SK-N-SH treated with all-trans-retinoic acid at 6 μM for 48 hours (cell line): ENCODE measurements at regions not wholly inside any gene's neighbourhood (a gene's known extent, or its start where the extent isn't known, plus 50 kb on each side); places are given as distances from the start of the nearest gene placed in this dataset.

Experiments used
- ARNTL ChIP-seq: fragments of 450-650 bp; formaldehyde crosslinking; IDR thresholded peaks from 2 replicates; pipeline ENCODE4 v1.5.0; 2020; ENCODE audit warnings: low read depth, mild to moderate bottlenecking, moderate library complexity, borderline replicate concordance
- CREB5 ChIP-seq: fragments of 250-450 bp; sonication (Bioruptor Pico); IDR thresholded peaks from 2 replicates; pipeline ENCODE4 v1.5.1; 2020; ENCODE audit warnings: low read depth, mild to moderate bottlenecking, moderate library complexity
- CSDC2 ChIP-seq: fragments of 250-450 bp; sonication (Bioruptor Pico); IDR thresholded peaks from 2 replicates; pipeline ENCODE4 v1.5.0; 2020; ENCODE audit warnings: mild to moderate bottlenecking, moderate library complexity
- ESRRG ChIP-seq: fragments of 250-450 bp; sonication (Bioruptor Pico); IDR thresholded peaks from 2 replicates; pipeline ENCODE4 v1.6.1; 2021; ENCODE audit warnings: mild to moderate bottlenecking
- OSR1 ChIP-seq: fragments of 250-450 bp; sonication (Bioruptor Pico); IDR thresholded peaks from 2 replicates; pipeline ENCODE4 v1.8.0; 2022; ENCODE audit warnings: moderate library complexity, mild to moderate bottlenecking, inconsistent platforms
- PATZ1 ChIP-seq: fragments of 250-450 bp; sonication (Bioruptor Pico); IDR thresholded peaks from 2 replicates; pipeline ENCODE4 v1.8.0; 2020; ENCODE audit warnings: mild to moderate bottlenecking, moderate library complexity, borderline replicate concordance
- POU6F1 ChIP-seq: fragments of 250-450 bp; sonication (Bioruptor Pico); IDR thresholded peaks from 2 replicates; pipeline ENCODE4 v1.8.0; 2021; ENCODE audit warnings: low read depth, mild to moderate bottlenecking, moderate library complexity, borderline replicate concordance
- PPARA ChIP-seq: fragments of 250-450 bp; sonication (Bioruptor Pico); IDR thresholded peaks from 2 replicates; pipeline ENCODE4 v1.5.0; 2020; ENCODE audit warnings: mild to moderate bottlenecking, borderline replicate concordance
- RARB ChIP-seq: fragments of 250-450 bp; sonication (Bioruptor Pico); IDR thresholded peaks from 2 replicates; pipeline ENCODE4 v1.8.0; 2021; ENCODE audit warnings: mild to moderate bottlenecking, moderate library complexity
- TCF4 ChIP-seq: fragments of 250-450 bp; sonication (Bioruptor Pico); IDR thresholded peaks from 2 replicates; pipeline ENCODE4 v1.8.0; 2021; ENCODE audit warnings: mild to moderate bottlenecking, moderate library complexity, borderline replicate concordance
- TSHZ2 ChIP-seq: fragments of 250-450 bp; sonication (Bioruptor Pico); IDR thresholded peaks from 2 replicates; pipeline ENCODE4 v1.5.0; 2020; ENCODE audit warnings: mild to moderate bottlenecking, moderate library complexity
- ZC3H10 ChIP-seq: fragments of 250-450 bp; sonication (Bioruptor Pico); IDR thresholded peaks from 2 replicates; pipeline ENCODE4 v1.5.1; 2021; ENCODE audit warnings: mild to moderate bottlenecking, moderate library complexity
- ZFP3 ChIP-seq: fragments of 250-450 bp; sonication (Bioruptor Pico); IDR thresholded peaks from 2 replicates; pipeline ENCODE4 v1.5.0; 2020; ENCODE audit warnings: mild to moderate bottlenecking, moderate library complexity
- ZFP30 ChIP-seq: fragments of 450-650 bp; formaldehyde crosslinking; IDR thresholded peaks from 2 replicates; pipeline ENCODE4 v1.5.0; 2022; ENCODE audit warnings: mild to moderate bottlenecking, moderate library complexity

- no peak for TF ChIP-seq PATZ1 (CRISPR knock-in tag)
- no peak for TF ChIP-seq ESRRG (CRISPR knock-in tag)
- no peak for TF ChIP-seq POU6F1 (CRISPR knock-in tag)
- TF ChIP-seq CREB5 (CRISPR knock-in tag), result no peak
- TF ChIP-seq CSDC2 (CRISPR knock-in tag), result no peak
- TF ChIP-seq OSR1 (CRISPR knock-in tag), result no peak
- no peak for TF ChIP-seq TCF4 (CRISPR knock-in tag)
- TF ChIP-seq ARNTL (CRISPR knock-in tag), result no peak
- no peak for TF ChIP-seq ZFP30 (CRISPR knock-in tag)
- no peak for TF ChIP-seq RARB (CRISPR knock-in tag)
- no peak for TF ChIP-seq ZFP3 (CRISPR knock-in tag)
- TF ChIP-seq PPARA (CRISPR knock-in tag), result no peak
- no peak for TF ChIP-seq TSHZ2
- no peak for TF ChIP-seq ZC3H10 (CRISPR knock-in tag)
These were observed 670.0 kb downstream of the XPNPEP1 start for GRCh38 chr10:109253306-109253705.
